ENCODE measurements at regions not wholly inside any gene's neighbourhood (a gene's known extent, or its start where the extent isn't known, plus 50 kb on each side); places are given as distances from the start of the nearest gene placed in this dataset.

DNA sequence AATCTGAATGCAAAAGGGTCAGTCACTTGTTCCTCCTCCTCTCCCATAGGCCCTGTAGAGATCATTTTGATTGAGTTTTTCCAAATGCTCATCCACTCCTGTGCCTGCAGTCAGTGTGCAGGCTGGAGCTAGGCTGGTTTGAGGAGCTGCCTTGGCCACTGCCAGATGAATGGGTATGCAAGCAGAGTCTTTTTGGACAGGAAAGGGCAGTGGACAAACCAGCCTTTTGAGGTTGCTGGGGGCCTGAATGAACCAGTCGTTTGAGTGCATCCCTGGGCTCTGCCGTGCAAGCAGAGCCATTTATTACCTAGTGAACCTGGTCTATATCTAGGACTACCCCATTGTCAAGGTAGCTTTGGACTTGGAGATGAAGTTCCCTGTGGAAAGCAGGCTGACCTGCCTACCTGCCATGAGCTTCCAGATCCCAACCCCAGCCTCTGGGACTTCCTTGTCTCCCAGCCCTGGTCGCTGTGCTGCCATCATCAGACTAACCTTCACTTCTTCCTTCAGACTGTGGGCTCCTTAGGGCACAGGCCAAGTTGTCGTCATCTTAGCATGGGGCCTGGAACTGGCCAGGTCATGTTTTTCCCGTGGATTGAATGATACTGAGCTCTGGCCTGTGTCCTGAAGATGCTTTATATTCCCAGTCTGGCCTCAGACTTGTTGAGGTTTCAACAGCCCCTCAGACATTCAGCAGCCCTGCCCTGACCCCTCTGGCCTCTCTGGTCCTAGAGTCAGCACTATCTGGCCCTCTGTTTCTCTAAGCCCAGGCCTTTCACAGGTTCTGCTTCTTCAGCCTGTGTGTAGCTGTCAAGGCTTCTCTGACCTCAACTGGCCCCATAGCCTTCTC is 55.5 kb upstream of the PRR23C start:
- H3K4me1 Mint-ChIP-seq: peaks cover 3% of the 10 kb centered on the region; the same call in 1 of the 2 replicates
- H3K4me3 Mint-ChIP-seq: no peak overlapping the region
- no peak overlapping the region for H3K27ac Mint-ChIP-seq
- CTCF ChIA-PET: interaction anchor here (0.8 to 1.1 kb wide), 4 partner anchors 11 to 219 kb away, joined by 3 to 7 read pairs (median 4); no protein-coding TSS in a partner anchor
- H3K36me3 Mint-ChIP-seq: no peaks in the 10 kb centered on the region
- POLR2A ChIA-PET: no interaction called here
- ATAC-seq (no peak), DNase-seq (ENCODE audit: low spot score) (no peak)
- H3K9me3 Mint-ChIP-seq: no peaks in the 10 kb centered on the region
- H3K27me3 Mint-ChIP-seq (ENCODE audit: low read depth): no peaks in the 10 kb centered on the region
- no peak for TF ChIP-seq HMGA2 (CRISPR knock-in tag; IDR thresholded peaks at IDR 0.05)
- no peak for TF ChIP-seq ATF1 (CRISPR knock-in tag; IDR thresholded peaks at IDR 0.05)
- no peak for TF ChIP-seq KAT7 (CRISPR knock-in tag; IDR thresholded peaks at IDR 0.05; ENCODE audit: borderline replicate concordance)

DNA sequence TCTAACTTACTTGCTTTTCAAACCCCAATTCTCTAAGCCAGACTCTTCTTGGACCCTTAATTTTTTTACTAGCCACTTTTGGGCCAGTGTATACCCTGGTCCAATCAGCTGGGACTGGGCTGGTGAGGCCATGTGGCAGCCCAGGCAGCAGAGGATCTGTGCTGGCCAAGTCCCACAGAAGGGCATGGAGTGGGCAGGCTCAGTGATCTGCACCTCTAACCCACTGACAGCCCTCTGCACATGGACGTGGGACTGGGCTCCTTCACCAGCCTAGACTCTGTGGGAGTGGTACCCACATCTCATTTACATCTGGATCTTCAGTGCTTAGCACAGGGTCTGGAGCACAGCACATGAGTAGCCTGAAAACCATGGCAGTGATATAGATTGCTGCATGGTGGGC is 56.1 kb upstream of the PRR23C start:
- ATAC-seq (no peak), DNase-seq (ENCODE audit: low spot score) (no peak)
- Mint-ChIP-seq H3K27me3 (ENCODE audit: low read depth) (no peaks in the 10 kb centered on the region), H3K9me3 (no peaks in the 10 kb centered on the region), H3K27ac (no peak overlapping the region), H3K4me1 (peaks cover 3% of the 10 kb centered on the region; the same call in 1 of the 2 replicates), H3K36me3 (no peaks in the 10 kb centered on the region), H3K4me3 (no peak overlapping the region)
- ChIA-PET CTCF (interaction anchor here (0.8 to 3.1 kb wide), 4 partner anchors 12 to 219 kb away, joined by 3 to 21 read pairs (median 4); no protein-coding TSS in a partner anchor), POLR2A (no interaction called here)
- TF ChIP-seq ZNF423 (CRISPR knock-in tag; IDR thresholded peaks at IDR 0.05) (no peak), TP53 (CRISPR knock-in tag; IDR thresholded peaks at IDR 0.05) (no peak), GTF2I (CRISPR knock-in tag; conservative IDR thresholded peaks at IDR 0.05) (no peak), FOXP4 (CRISPR knock-in tag; IDR thresholded peaks at IDR 0.05) (no peak), CDX4 (CRISPR knock-in tag; IDR thresholded peaks at IDR 0.05; ENCODE audit: borderline replicate concordance) (no peak)
- TF ChIP-seq, protein P1, sequence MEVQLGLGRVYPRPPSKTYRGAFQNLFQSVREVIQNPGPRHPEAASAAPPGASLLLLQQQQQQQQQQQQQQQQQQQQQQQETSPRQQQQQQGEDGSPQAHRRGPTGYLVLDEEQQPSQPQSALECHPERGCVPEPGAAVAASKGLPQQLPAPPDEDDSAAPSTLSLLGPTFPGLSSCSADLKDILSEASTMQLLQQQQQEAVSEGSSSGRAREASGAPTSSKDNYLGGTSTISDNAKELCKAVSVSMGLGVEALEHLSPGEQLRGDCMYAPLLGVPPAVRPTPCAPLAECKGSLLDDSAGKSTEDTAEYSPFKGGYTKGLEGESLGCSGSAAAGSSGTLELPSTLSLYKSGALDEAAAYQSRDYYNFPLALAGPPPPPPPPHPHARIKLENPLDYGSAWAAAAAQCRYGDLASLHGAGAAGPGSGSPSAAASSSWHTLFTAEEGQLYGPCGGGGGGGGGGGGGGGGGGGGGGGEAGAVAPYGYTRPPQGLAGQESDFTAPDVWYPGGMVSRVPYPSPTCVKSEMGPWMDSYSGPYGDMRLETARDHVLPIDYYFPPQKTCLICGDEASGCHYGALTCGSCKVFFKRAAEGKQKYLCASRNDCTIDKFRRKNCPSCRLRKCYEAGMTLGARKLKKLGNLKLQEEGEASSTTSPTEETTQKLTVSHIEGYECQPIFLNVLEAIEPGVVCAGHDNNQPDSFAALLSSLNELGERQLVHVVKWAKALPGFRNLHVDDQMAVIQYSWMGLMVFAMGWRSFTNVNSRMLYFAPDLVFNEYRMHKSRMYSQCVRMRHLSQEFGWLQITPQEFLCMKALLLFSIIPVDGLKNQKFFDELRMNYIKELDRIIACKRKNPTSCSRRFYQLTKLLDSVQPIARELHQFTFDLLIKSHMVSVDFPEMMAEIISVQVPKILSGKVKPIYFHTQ (CRISPR knock-in tag; IDR thresholded peaks at IDR 0.05): no peak
- TF ChIP-seq, protein P2, sequence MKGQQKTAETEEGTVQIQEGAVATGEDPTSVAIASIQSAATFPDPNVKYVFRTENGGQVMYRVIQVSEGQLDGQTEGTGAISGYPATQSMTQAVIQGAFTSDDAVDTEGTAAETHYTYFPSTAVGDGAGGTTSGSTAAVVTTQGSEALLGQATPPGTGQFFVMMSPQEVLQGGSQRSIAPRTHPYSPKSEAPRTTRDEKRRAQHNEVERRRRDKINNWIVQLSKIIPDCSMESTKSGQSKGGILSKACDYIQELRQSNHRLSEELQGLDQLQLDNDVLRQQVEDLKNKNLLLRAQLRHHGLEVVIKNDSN (CRISPR knock-in tag; IDR thresholded peaks at IDR 0.05): no peak
- TF ChIP-seq, protein P3, sequence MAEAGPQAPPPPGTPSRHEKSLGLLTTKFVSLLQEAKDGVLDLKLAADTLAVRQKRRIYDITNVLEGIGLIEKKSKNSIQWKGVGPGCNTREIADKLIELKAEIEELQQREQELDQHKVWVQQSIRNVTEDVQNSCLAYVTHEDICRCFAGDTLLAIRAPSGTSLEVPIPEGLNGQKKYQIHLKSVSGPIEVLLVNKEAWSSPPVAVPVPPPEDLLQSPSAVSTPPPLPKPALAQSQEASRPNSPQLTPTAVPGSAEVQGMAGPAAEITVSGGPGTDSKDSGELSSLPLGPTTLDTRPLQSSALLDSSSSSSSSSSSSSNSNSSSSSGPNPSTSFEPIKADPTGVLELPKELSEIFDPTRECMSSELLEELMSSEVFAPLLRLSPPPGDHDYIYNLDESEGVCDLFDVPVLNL (CRISPR knock-in tag; IDR thresholded peaks at IDR 0.05; ENCODE audit: borderline replicate concordance, low read depth): no peak

- CTCF ChIA-PET: interaction anchor here (0.8 to 3.1 kb wide), 4 partner anchors 11 to 218 kb away, joined by 3 to 21 read pairs (median 4); no protein-coding TSS in a partner anchor
- no peak overlapping the region for H3K4me3 Mint-ChIP-seq
Measured at GRCh38 chr3:139101396-139101795, 56.7 kb upstream of the PRR23C start.

More at GRCh38 chr3:139101396-139101795, 56.7 kb upstream of the PRR23C start:
- POLR2A ChIA-PET: no interaction called here
- no peak for ATAC-seq
- DNase-seq (ENCODE audit: low spot score): no peak
- TF ChIP-seq, protein P4, sequence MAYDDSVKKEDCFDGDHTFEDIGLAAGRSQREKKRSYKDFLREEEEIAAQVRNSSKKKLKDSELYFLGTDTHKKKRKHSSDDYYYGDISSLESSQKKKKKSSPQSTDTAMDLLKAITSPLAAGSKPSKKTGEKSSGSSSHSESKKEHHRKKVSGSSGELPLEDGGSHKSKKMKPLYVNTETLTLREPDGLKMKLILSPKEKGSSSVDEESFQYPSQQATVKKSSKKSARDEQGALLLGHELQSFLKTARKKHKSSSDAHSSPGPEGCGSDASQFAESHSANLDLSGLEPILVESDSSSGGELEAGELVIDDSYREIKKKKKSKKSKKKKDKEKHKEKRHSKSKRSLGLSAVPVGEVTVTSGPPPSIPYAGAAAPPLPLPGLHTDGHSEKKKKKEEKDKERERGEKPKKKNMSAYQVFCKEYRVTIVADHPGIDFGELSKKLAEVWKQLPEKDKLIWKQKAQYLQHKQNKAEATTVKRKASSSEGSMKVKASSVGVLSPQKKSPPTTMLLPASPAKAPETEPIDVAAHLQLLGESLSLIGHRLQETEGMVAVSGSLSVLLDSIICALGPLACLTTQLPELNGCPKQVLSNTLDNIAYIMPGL (CRISPR knock-in tag; IDR thresholded peaks at IDR 0.05): no peak
- 0 out of 2 replicates have a peak, but pooled peaks have one; percentile 5 for TF ChIP-seq ZNF423 (CRISPR knock-in tag; IDR thresholded peaks at IDR 0.05)
- Mint-ChIP-seq H3K27me3 (ENCODE audit: low read depth) (no peaks in the 10 kb centered on the region), H3K9me3 (no peaks in the 10 kb centered on the region), H3K4me1 (peaks cover 3% of the 10 kb centered on the region; the same call in 1 of the 2 replicates), H3K27ac (no peak overlapping the region), H3K36me3 (no peaks in the 10 kb centered on the region)

Data from WTC11 (cell line).